PC-3 (cell line): ENCODE measurements at regions not wholly inside any gene's neighbourhood (a gene's known extent, or its start where the extent isn't known, plus 50 kb on each side); places are given as distances from the start of the nearest gene placed in this dataset.

ENCODE experiments used
- ATAC-seq: fragments of 200-7000 bp; cut with Tn5 transposase; 2 replicates; pipeline ENCODE4 v1.9.1; 2020; ENCODE audit warnings: mild to moderate bottlenecking, moderate library complexity
- BruUV-seq: library from RNA; stranded (reverse); fragments of 400-500 nt; replicated peaks from 2 replicates; lab custom pipeline; 2021; lab: Mats Ljungman, UMichigan
- CTCF ChIA-PET: fragments of 300-600 bp; sonication (Branson Sonifier 250); formaldehyde crosslinking; loops from one replicate; lab custom pipeline; 2022; ENCODE audit warnings: antibody characterized with exemption; lab: Charles Lee
- POLR2A ChIA-PET: fragments of 300-600 bp; sonication (Branson Sonifier 250); formaldehyde crosslinking; loops from one replicate; lab custom pipeline; 2022; ENCODE audit warnings: antibody characterized with exemption; ENCODE audit not compliant: unreplicated experiment; lab: Charles Lee
- DNase-seq: peaks from one replicate; pipeline ENCODE4 v3.0.0-alpha.2; 2015
- H2AFZ ChIP-seq: fragments of 300-600 bp; sonication (generic); 2 replicates; pipeline ENCODE4 v1.6.0; 2016; ENCODE audit warnings: antibody characterized with exemption, low read length
- H3F3A ChIP-seq: fragments of 300-600 bp; sonication (generic); one replicate; pipeline ENCODE4 v1.6.0; 2017; ENCODE audit warnings: antibody characterized with exemption, low read length, control low read depth, mild to moderate bottlenecking; ENCODE audit not compliant: unreplicated experiment
- H3K27ac ChIP-seq: fragments of 300-600 bp; sonication (generic); 2 replicates; pipeline ENCODE4 v1.5.1; 2016; ENCODE audit warnings: mild to moderate bottlenecking, low read length
- H3K27me3 ChIP-seq: fragments of 300-600 bp; sonication (generic); 2 replicates; pipeline ENCODE4 v1.6.1; 2016; ENCODE audit warnings: low read length, mixed read lengths
- H3K36me3 ChIP-seq: fragments of 300-600 bp; sonication (generic); 2 replicates; pipeline ENCODE4 v1.6.1; 2016; ENCODE audit warnings: low read depth, mixed run types, low read length, mixed read lengths
- H3K4me1 ChIP-seq: fragments of 300-600 bp; sonication (generic); 2 replicates; pipeline ENCODE4 v1.5.1; 2016; ENCODE audit warnings: low read length; ENCODE audit not compliant: insufficient read depth
- H3K4me2 ChIP-seq: fragments of 300-600 bp; sonication (generic); 2 replicates; pipeline ENCODE4 v1.6.0; 2016; ENCODE audit warnings: low read length
- H3K4me3 ChIP-seq: fragments of 300-600 bp; sonication (generic); 2 replicates; pipeline ENCODE4 v1.5.1; 2016; ENCODE audit warnings: mild to moderate bottlenecking, low read length, mixed read lengths
- H3K79me2 ChIP-seq: fragments of 300-600 bp; sonication (generic); 2 replicates; pipeline ENCODE4 v1.6.1; 2017; ENCODE audit warnings: low read length, mixed read lengths
- H3K9ac ChIP-seq: fragments of 300-600 bp; sonication (generic); 2 replicates; pipeline ENCODE4 v1.6.0; 2016; ENCODE audit warnings: mild to moderate bottlenecking, low read length
- H3K9me2 ChIP-seq: fragments of 300-600 bp; sonication (generic); replicated peaks from 2 replicates; pipeline ENCODE4 v1.6.1; 2016; ENCODE audit warnings: mixed run types, low read length, mixed read lengths
- H3K9me3 ChIP-seq: fragments of 300-600 bp; sonication (generic); 2 replicates; pipeline ENCODE4 v1.6.1; 2016; ENCODE audit warnings: low read length, mixed read lengths
- H4K20me1 ChIP-seq: fragments of 300-600 bp; sonication (generic); 2 replicates; pipeline ENCODE4 v1.6.1; 2016; ENCODE audit warnings: low read length, mixed read lengths
- CTCF ChIP-seq: fragments of 300-600 bp; sonication (generic); conservative IDR thresholded peaks from 2 replicates; pipeline ENCODE4 v1.5.1; 2017; ENCODE audit warnings: antibody characterized with exemption, low read depth, mild to moderate bottlenecking, low read length
- EZH2 ChIP-seq: fragments of 300-600 bp; sonication (generic); IDR thresholded peaks from one replicate; pipeline ENCODE4 v1.6.1; 2017; ENCODE audit warnings: antibody characterized with exemption, mild to moderate bottlenecking, low read length; ENCODE audit not compliant: unreplicated experiment
- EZH2phosphoT487 ChIP-seq: fragments of 300-600 bp; sonication (generic); IDR thresholded peaks from 2 replicates; pipeline ENCODE4 v1.6.1; 2018; ENCODE audit warnings: mild to moderate bottlenecking, antibody characterized with exemption, low read length, borderline replicate concordance
- intact Hi-C: fragments of 100-400 bp; cut with micrococcal nuclease; formaldehyde crosslinking; loops from 2 replicates; pipeline ENCODE4 v1.9.0; 2023

- DNase-seq: no peak
- Histone ChIP-seq H3K36me3 (no peaks in the 10 kb centered on the region), H2AFZ (no peak overlapping the region), H3K9me3 (no peaks in the 10 kb centered on the region), H3K27me3 (peaks cover 25% of the 10 kb centered on the region; the same call in 1 of the 2 replicates), H4K20me1 (no peaks in the 10 kb centered on the region), H3K4me3 (no peak overlapping the region), H3K4me1 (no peaks in the 10 kb centered on the region), H3K4me2 (no peak overlapping the region), H3K9me2 (no peaks in the 10 kb centered on the region), H3K9ac (no peak overlapping the region), H3K79me2 (no peaks in the 10 kb centered on the region), H3F3A (no peaks in the 10 kb centered on the region), H3K27ac (no peak overlapping the region)
- CTCF ChIA-PET: no interaction called here
- POLR2A ChIA-PET: no interaction called here
- ATAC-seq: no peak
- no TSS peak for BruUV-seq
- no peak for TF ChIP-seq EZH2phosphoT487
- TF ChIP-seq CTCF: no peak
- TF ChIP-seq EZH2: no peak
- intact Hi-C loops: no loop called here
Measured at GRCh38 chr1:37281354-37281753, 193.0 kb upstream of the ZC3H12A start.

GRCh38 chr1:37282764-37283163, 191.6 kb upstream of the ZC3H12A start:
- ChIA-PET CTCF (no interaction called here), POLR2A (no interaction called here)
- Histone ChIP-seq H3F3A (no peaks in the 10 kb centered on the region), H3K9me3 (no peaks in the 10 kb centered on the region), H2AFZ (no peak overlapping the region), H3K36me3 (no peaks in the 10 kb centered on the region), H3K4me1 (no peaks in the 10 kb centered on the region), H3K4me2 (no peak overlapping the region), H3K4me3 (no peak overlapping the region), H3K9me2 (no peaks in the 10 kb centered on the region), H3K27ac (no peak overlapping the region), H3K27me3 (peaks cover 30% of the 10 kb centered on the region; the same call in 1 of the 2 replicates), H3K9ac (no peak overlapping the region), H3K79me2 (no peaks in the 10 kb centered on the region), H4K20me1 (no peaks in the 10 kb centered on the region)
- DNase-seq (no peak), ATAC-seq (no peak)
- intact Hi-C loops: no loop called here
- BruUV-seq: no TSS peak
- no peak for TF ChIP-seq CTCF
- no peak for TF ChIP-seq EZH2
- no peak for TF ChIP-seq EZH2phosphoT487

- Histone ChIP-seq H3K9ac (no peak overlapping the region), H3K4me1 (no peaks in the 10 kb centered on the region), H3K9me3 (no peaks in the 10 kb centered on the region), H3K4me3 (no peak overlapping the region), H2AFZ (no peak overlapping the region), H3K4me2 (no peak overlapping the region), H3K9me2 (no peaks in the 10 kb centered on the region), H3K36me3 (no peaks in the 10 kb centered on the region), H3K27me3 (peaks cover 30% of the 10 kb centered on the region; the same call in 1 of the 2 replicates), H3F3A (no peaks in the 10 kb centered on the region), H3K79me2 (no peaks in the 10 kb centered on the region), H4K20me1 (no peaks in the 10 kb centered on the region), H3K27ac (no peak overlapping the region)
- TF ChIP-seq EZH2phosphoT487: no peak
- no peak for TF ChIP-seq EZH2
- no peak for TF ChIP-seq CTCF
- intact Hi-C loops: no loop called here
- ATAC-seq (no peak), DNase-seq (no peak)
- POLR2A ChIA-PET: interaction anchor here (0.6 kb wide), 1 partner anchor 714 kb away, joined by 3 read pairs; no protein-coding TSS in a partner anchor
- CTCF ChIA-PET: no interaction called here
- no TSS peak for BruUV-seq
Measured at GRCh38 chr1:37284053-37284452, 190.3 kb upstream of the ZC3H12A start.
